Heart left ventricle (tissue), 13 donors: ENCODE measurements at regions not wholly inside any gene's neighbourhood (a gene's known extent, or its start where the extent isn't known, plus 50 kb on each side); places are given as distances from the start of the nearest gene placed in this dataset.
"Not testable (repeated sequence)": the region's sequence is repeated elsewhere in the genome, so short reads cannot be mapped to it uniquely, and the experiment has no call there.

Source experiments
- CTCF ChIP-seq, 12 donors: fragments of 200-600 bp; sonication (generic) in 4 of 12; IDR thresholded peaks; one replicate each; pipeline versions ENCODE4 v1.5.0 to v1.8.0; 2018 to 2022; ENCODE audit warnings: antibody characterized with exemption in 12 of 12, mild to moderate bottlenecking in 5 of 12
- POLR2A ChIP-seq, 2 donors: fragments of 450-650 bp; IDR thresholded peaks; one replicate each; pipeline ENCODE4 v1.6.1; 2017; ENCODE audit warnings: antibody characterized with exemption in 2 of 2, mild to moderate bottlenecking in 2 of 2, moderate library complexity in 2 of 2
- donor health status: ischemic (EF 13 %, LVEDD 7.1; RV severe dilation, severe dysfunction).
- donor health status: DM: no; HTN: yes; CAD: no.
- donor health status: DM: no; HTN: no; CAD: no.
- donor health status: ischemic (EF 25% LVEDD 6.9; RV normal size, moderate dysfunction).
- donor health status: ischemic (EF 25% LVEDD 5.7; RV mildly dilated, moderate dysfunction).
- donor health status: ischemic (EF 35%, LVEDD 5.7; RV mildly dilated, moderate dysfunction).
- donor health status: nonischemic (EF 11% LVEDD 7.7; RV severe dilation, severe dysfunction).
- donor health status: DM: yes; HTN: yes; CAD: no.
- donor health status: PGD.
- donor health status: ischemic (EF 29% LVEDD 5.4; RV normal size, mild dysfunction).
- donor health status: nonischemic (EF 23%, LVEDD 6.1; RV moderate dilation, normal function).

DNA sequence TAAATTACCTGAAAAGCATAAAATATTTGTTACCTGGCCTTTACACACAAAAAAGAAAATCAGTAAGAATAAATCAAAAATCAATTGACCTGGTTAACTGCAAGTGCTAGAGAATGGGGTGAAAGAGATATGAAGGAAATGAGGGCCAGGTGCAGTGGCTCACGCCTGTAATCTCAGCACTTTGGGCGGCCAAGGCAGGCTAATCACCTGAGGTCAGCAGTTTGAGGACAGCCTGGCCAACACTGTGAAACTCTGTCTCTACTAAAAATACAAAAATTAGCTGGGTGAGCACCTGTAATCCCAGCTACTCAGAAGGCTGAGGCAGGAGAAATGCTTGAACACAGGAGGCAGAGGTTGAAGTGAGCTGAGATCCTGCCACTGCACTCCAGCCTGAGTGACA is 1908.7 kb downstream of the PCDH9 start:
- TF ChIP-seq CTCF, POLR2A (IDR thresholded peaks at IDR 0.05): not testable (repeated sequence)
